H1 (cell line): ENCODE measurements at regions not wholly inside any gene's neighbourhood (a gene's known extent, or its start where the extent isn't known, plus 50 kb on each side); places are given as distances from the start of the nearest gene placed in this dataset.

Source experiments
- BCL11A ChIP-seq, 2 experiments: IDR thresholded peaks; one replicate each; pipeline ENCODE4 v1.6.1; 2011; ENCODE audit warnings: low read depth in 2 of 2, low read length in 2 of 2, mild to moderate bottlenecking in 2 of 2
- CEBPB ChIP-seq: IDR thresholded peaks from 2 replicates; pipeline ENCODE4 v1.6.1; 2012; ENCODE audit warnings: low read depth, low read length
- CTCF ChIP-seq, 3 experiments: IDR thresholded peaks; 1 replicate in 2 of 3; 2 replicates in 1 of 3; pipeline versions ENCODE4 v1.5.1 to v1.6.1; 2011; ENCODE audit warnings: low read length in 3 of 3, mild to moderate bottlenecking in 3 of 3, inconsistent platforms in 2 of 3, low read depth in 1 of 3, moderate library complexity in 1 of 3; ENCODE audit not compliant: insufficient read depth in 1 of 3; ENCODE audit errors: control extremely low read depth in 1 of 3
- EGR1 ChIP-seq: IDR thresholded peaks from 2 replicates; pipeline ENCODE4 v1.6.1; 2011; ENCODE audit warnings: low read depth, low read length, borderline replicate concordance
- GABPA ChIP-seq: IDR thresholded peaks from 2 replicates; pipeline ENCODE4 v1.6.1; 2011; ENCODE audit warnings: mild to moderate bottlenecking, low read length, moderate library complexity, borderline replicate concordance; ENCODE audit not compliant: insufficient read depth
- NRF1 ChIP-seq: IDR thresholded peaks from 2 replicates; pipeline ENCODE4 v1.6.1; 2011; ENCODE audit warnings: mild to moderate bottlenecking, low read depth, low read length, improper control_type of control experiment
- POLR2AphosphoS5 ChIP-seq: IDR thresholded peaks from 2 replicates; pipeline ENCODE4 v1.6.1; 2011; ENCODE audit warnings: low read depth, low read length
- RNF2 ChIP-seq: fragments of 200-900, 300-1000 bp; sonication (generic); IDR thresholded peaks from 2 replicates; pipeline ENCODE4 v1.7.1; 2016; ENCODE audit warnings: borderline replicate concordance, low read depth, mild to moderate bottlenecking, antibody characterized with exemption, low read length; ENCODE audit not compliant: poor library complexity, severe bottlenecking; ENCODE audit errors: missing control alignments
- SIN3A ChIP-seq, 2 experiments: IDR thresholded peaks in 1 of 2; conservative IDR thresholded peaks in 1 of 2; 2 replicates each; pipeline ENCODE4 v1.6.1; 2011 to 2012; ENCODE audit warnings: low read length in 2 of 2, improper control_type of control experiment in 1 of 2, low read depth in 1 of 2, mild to moderate bottlenecking in 1 of 2
- SP1 ChIP-seq: IDR thresholded peaks from 2 replicates; pipeline ENCODE4 v1.6.1; 2011; ENCODE audit warnings: low read depth, low read length
- TAF1 ChIP-seq: IDR thresholded peaks from 2 replicates; pipeline ENCODE4 v1.6.1; 2011; ENCODE audit warnings: mild to moderate bottlenecking, low read depth, low read length
- YY1 ChIP-seq: IDR thresholded peaks from 2 replicates; pipeline ENCODE4 v1.6.1; 2011; ENCODE audit warnings: low read depth, mild to moderate bottlenecking, low read length
- TF ChIP-seq, protein P1 (sequence below): IDR thresholded peaks from 2 replicates; pipeline ENCODE4 v1.6.1; 2012; ENCODE audit warnings: low read length, inconsistent platforms

GRCh38 chr22:44616882-44617655 is 84.9 kb upstream of the PRR5 start:
- TF ChIP-seq POLR2AphosphoS5, result no peak
- TF ChIP-seq, protein P1, sequence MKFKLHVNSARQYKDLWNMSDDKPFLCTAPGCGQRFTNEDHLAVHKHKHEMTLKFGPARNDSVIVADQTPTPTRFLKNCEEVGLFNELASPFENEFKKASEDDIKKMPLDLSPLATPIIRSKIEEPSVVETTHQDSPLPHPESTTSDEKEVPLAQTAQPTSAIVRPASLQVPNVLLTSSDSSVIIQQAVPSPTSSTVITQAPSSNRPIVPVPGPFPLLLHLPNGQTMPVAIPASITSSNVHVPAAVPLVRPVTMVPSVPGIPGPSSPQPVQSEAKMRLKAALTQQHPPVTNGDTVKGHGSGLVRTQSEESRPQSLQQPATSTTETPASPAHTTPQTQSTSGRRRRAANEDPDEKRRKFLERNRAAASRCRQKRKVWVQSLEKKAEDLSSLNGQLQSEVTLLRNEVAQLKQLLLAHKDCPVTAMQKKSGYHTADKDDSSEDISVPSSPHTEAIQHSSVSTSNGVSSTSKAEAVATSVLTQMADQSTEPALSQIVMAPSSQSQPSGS, result no peak
- TF ChIP-seq YY1, result no peak
- no peak for TF ChIP-seq BCL11A (IDR thresholded peaks at IDR 0.05; ENCODE audit: low read depth in 2 of 2, low read length in 2 of 2)
- no peak for TF ChIP-seq GABPA
- TF ChIP-seq SIN3A (conservative IDR thresholded peaks at IDR 0.05 in 1 of 2, IDR thresholded peaks at IDR 0.05 in 1 of 2; ENCODE audit: low read depth in 1 of 2, low read length in 2 of 2), result no peak
- no peak for TF ChIP-seq TAF1
- TF ChIP-seq CEBPB, result no peak
- TF ChIP-seq NRF1, result no peak
- no peak for TF ChIP-seq SP1
- TF ChIP-seq RNF2, result no peak
- TF ChIP-seq CTCF (IDR thresholded peaks at IDR 0.05; ENCODE audit: control extremely low read depth in 1 of 3, insufficient read depth in 1 of 3, low read depth in 1 of 3, low read length in 3 of 3), result no peak
- no peak for TF ChIP-seq EGR1
